Testis (tissue), 2 donors: ENCODE measurements at regions not wholly inside any gene's neighbourhood (a gene's known extent, or its start where the extent isn't known, plus 50 kb on each side); places are given as distances from the start of the nearest gene placed in this dataset.

Source experiments
- DNase-seq: peaks from one replicate; pipeline ENCODE4 v3.0.0-alpha.2; 2019
- H3K27ac ChIP-seq, 2 donors: fragments of 200-600 bp; sonication (generic); one replicate each; pipeline ENCODE4 v1.5.1; 2019
- H3K27me3 ChIP-seq: fragments of 200-600 bp; sonication (generic); one replicate; pipeline ENCODE4 v1.5.1; 2019
- H3K36me3 ChIP-seq: fragments of 200-600 bp; sonication (generic); one replicate; pipeline ENCODE4 v1.5.1; 2017; ENCODE audit warnings: low read depth; ENCODE audit errors: missing control alignments
- H3K4me1 ChIP-seq: fragments of 200-600 bp; sonication (generic); one replicate; pipeline ENCODE4 v1.5.1; 2019
- H3K4me3 ChIP-seq, 2 donors: fragments of 200-600 bp; sonication (generic); one replicate each; pipeline ENCODE4 v1.5.1; 2017 to 2019
- H3K9me3 ChIP-seq: fragments of 200-600 bp; sonication (generic); one replicate; pipeline ENCODE4 v1.5.1; 2017
- POLR2A ChIP-seq: fragments of 450-650 bp; IDR thresholded peaks from one replicate; pipeline ENCODE4 v1.6.1; 2017; ENCODE audit warnings: antibody characterized with exemption, mild to moderate bottlenecking, moderate library complexity
- WGBS, 2 donors: methylation state at CpG; one replicate each; pipeline ENCODE4 v1.1.5; 2018; 5-methylcytosine and 5-hydroxymethylcytosine counted together
- intact Hi-C: fragments of 100-400 bp; cut with DNase I; formaldehyde crosslinking; loops from one replicate; pipeline ENCODE4 v1.15.1; 2023; ENCODE audit warnings: low total_unique reads
- TF ChIP-seq, protein P1 (sequence below), 3 experiments: fragments of 450-650 bp in 2 of 3; fragments of 200-600 bp in 1 of 3; sonication (generic) in 1 of 3; IDR thresholded peaks; one replicate each; pipeline ENCODE4 v1.5.1; 2016 to 2019; ENCODE audit warnings: antibody characterized with exemption in 3 of 3, mild to moderate bottlenecking in 2 of 3, moderate library complexity in 1 of 3

DNA sequence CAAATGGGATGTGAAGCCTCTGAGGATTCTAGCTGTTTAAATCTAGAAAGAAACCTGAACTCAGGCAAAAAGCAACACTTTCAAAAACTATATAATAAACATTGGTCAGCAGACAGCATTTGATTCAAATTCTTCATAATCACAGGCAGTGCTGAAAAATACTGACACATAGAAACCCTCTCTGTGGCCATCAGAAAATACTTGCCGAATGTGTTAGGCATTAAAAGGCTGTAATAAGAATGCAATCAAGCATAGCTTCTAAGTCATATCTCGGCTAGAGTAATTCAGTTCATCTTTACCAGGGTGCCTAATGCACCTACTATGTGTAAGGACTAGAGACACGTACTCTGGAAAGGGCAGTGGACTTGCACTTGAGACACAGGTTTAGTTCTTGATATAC lies 405.3 kb upstream of the SGCD start:
- intact Hi-C loops = no loop called here
- 89 to 90% methylated on average over 3 of the region's 3 CpGs for WGBS, 2 donors
- Histone ChIP-seq H3K4me1 (no peaks in the 10 kb centered on the region), H3K4me3 (no peak overlapping the region), H3K9me3 (no peaks in the 10 kb centered on the region), H3K27me3 (no peaks in the 10 kb centered on the region), H3K27ac (no peak overlapping the region), H3K36me3 (no peaks in the 10 kb centered on the region)
- DNase-seq = no peak
- TF ChIP-seq, protein P1, sequence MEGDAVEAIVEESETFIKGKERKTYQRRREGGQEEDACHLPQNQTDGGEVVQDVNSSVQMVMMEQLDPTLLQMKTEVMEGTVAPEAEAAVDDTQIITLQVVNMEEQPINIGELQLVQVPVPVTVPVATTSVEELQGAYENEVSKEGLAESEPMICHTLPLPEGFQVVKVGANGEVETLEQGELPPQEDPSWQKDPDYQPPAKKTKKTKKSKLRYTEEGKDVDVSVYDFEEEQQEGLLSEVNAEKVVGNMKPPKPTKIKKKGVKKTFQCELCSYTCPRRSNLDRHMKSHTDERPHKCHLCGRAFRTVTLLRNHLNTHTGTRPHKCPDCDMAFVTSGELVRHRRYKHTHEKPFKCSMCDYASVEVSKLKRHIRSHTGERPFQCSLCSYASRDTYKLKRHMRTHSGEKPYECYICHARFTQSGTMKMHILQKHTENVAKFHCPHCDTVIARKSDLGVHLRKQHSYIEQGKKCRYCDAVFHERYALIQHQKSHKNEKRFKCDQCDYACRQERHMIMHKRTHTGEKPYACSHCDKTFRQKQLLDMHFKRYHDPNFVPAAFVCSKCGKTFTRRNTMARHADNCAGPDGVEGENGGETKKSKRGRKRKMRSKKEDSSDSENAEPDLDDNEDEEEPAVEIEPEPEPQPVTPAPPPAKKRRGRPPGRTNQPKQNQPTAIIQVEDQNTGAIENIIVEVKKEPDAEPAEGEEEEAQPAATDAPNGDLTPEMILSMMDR (IDR thresholded peaks at IDR 0.05) = no peak
- no peak for TF ChIP-seq POLR2A

DNA sequence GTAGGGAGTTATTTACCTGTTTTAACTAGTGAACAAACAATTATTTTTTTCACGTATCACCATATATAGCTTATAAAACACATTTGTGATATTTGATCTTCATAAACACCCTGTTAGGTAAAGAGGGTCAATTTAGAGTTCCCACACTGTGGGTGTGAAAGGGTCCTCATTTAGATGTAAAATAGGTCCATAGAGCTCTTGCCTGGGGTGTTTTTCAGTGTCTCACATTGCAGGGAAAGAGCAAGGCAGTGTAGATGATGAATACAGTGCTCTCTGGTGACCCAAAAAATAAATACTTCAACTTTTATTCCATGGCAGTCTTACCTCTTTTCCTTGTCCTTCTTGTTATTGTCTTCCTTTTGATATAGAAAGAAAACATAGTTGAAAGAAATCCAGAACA lies 403.2 kb upstream of the SGCD start:
- Histone ChIP-seq H3K9me3 (no peaks in the 10 kb centered on the region), H3K27me3 (no peaks in the 10 kb centered on the region), H3K4me1 (no peaks in the 10 kb centered on the region), H3K4me3 (no peak overlapping the region), H3K27ac (no peak overlapping the region), H3K36me3 (no peaks in the 10 kb centered on the region)
- intact Hi-C loops = no loop called here
- DNase-seq = no peak
- TF ChIP-seq, protein P1 (IDR thresholded peaks at IDR 0.05) = no peak
- no peak for TF ChIP-seq POLR2A
- 93 to 97% methylated on average over 1 of the region's 1 CpG for WGBS, 2 donors

DNA sequence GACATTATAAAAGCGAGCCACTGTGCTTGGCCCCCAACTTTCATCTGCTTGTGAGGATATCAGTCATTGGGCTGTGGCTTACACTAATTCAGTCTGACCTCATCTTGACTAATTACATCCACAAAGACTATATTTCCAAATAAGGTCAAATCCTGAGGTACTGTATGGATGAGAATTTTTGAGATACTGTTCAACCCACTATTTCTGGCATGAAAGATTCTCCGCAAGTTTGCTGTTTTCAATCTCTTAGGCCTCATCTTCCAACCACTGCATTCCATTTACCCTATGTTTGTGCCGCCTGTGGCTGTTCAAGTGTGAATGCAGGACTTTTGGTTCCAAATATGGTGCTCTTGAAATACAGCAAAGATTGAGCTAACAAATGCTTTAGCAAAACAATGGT lies 400.9 kb upstream of the SGCD start:
- TF ChIP-seq, protein P1 (IDR thresholded peaks at IDR 0.05) = no peak
- no peak for TF ChIP-seq POLR2A
- no peaks in the 10 kb centered on the region for H3K27me3 ChIP-seq
- intact Hi-C loops = no loop called here
- H3K4me1 ChIP-seq = no peaks in the 10 kb centered on the region
- no peak overlapping the region for H3K4me3 ChIP-seq
- no peaks in the 10 kb centered on the region for H3K9me3 ChIP-seq
- no peak for DNase-seq
- WGBS, 2 donors = 94 to 97% methylated on average over 3 of the region's 3 CpGs
- H3K36me3 ChIP-seq = no peaks in the 10 kb centered on the region
- no peak overlapping the region for H3K27ac ChIP-seq

DNA sequence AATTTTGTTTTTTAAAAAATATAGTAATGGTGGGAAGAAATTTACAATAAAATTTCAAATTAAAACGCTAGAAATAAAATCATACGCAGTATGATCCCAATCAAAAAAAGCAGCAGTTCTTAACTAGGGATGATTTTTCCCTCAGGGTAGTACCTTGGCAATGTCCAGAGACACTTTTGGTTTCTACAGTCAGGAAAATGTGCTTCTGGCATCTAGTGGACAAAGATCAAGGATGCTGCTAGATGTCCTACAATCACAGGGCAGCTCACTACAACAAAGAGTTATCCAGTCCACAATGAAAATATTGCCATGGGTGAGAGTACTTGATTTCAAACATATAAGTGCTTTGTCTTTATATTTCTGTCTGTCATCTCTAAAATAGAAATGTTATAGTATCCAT lies 400.2 kb upstream of the SGCD start:
- no peaks in the 10 kb centered on the region for H3K27me3 ChIP-seq
- 73 to 80% methylated on average over 2 of the region's 2 CpGs for WGBS, 2 donors
- intact Hi-C loops = no loop called here
- H3K9me3 ChIP-seq = no peaks in the 10 kb centered on the region
- H3K4me1 ChIP-seq = no peaks in the 10 kb centered on the region
- no peak overlapping the region for H3K27ac ChIP-seq
- no peak overlapping the region for H3K4me3 ChIP-seq
- TF ChIP-seq, protein P1 (IDR thresholded peaks at IDR 0.05) = no peak
- no peak for TF ChIP-seq POLR2A
- DNase-seq = no peak
- no peaks in the 10 kb centered on the region for H3K36me3 ChIP-seq

DNA sequence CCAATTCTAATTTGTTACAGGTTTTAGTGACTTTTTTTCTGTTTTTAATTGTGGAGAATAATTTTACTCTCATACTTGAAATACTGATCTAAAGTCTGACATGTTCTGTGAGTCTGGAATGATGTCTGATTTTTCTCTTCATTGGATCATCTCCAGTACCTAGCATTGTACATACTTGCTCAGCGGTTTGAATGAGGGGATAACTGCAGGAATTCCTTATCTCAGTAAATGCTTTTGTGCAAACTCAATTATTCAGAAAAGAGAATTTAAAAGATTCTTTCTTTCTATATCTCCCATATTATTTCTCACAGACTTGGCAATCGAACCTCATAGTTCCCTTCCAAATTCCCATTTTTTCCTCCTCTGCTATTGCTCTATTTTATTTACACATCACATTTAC lies 397.9 kb upstream of the SGCD start:
- no peaks in the 10 kb centered on the region for H3K9me3 ChIP-seq
- no peak for DNase-seq
- no peaks in the 10 kb centered on the region for H3K36me3 ChIP-seq
- H3K27me3 ChIP-seq = no peaks in the 10 kb centered on the region
- H3K4me1 ChIP-seq = no peaks in the 10 kb centered on the region
- no peak for TF ChIP-seq POLR2A
- TF ChIP-seq, protein P1 (IDR thresholded peaks at IDR 0.05) = no peak
- WGBS, 2 donors = 59 to 60% methylated on average over 2 of the region's 2 CpGs
- no peak overlapping the region for H3K4me3 ChIP-seq
- intact Hi-C loops = no loop called here
- no peak overlapping the region for H3K27ac ChIP-seq
